ENCODE measurements at regions not wholly inside any gene's neighbourhood (a gene's known extent, or its start where the extent isn't known, plus 50 kb on each side); places are given as distances from the start of the nearest gene placed in this dataset.

- Mint-ChIP-seq H3K4me1 (no peaks in the 10 kb centered on the region), H3K27ac (ENCODE audit: unreplicated experiment) (no peak overlapping the region), H3K4me3 (no peak overlapping the region), H3K27me3 (ENCODE audit: low read depth) (no peaks in the 10 kb centered on the region), H3K9me3 (peaks cover 4% of the 10 kb centered on the region), H3K36me3 (ENCODE audit: low read depth) (no peaks in the 10 kb centered on the region)
- no peak for DNase-seq (ENCODE audit: low read depth, low spot score)
- no peak for TF ChIP-seq CTCF (conservative IDR thresholded peaks at IDR 0.05)
These were observed 71.1 kb upstream of the PDZRN3 start for GRCh38 chr3:73695841-73696240.

GRCh38 chr3:73694983-73695757 is 70.4 kb upstream of the PDZRN3 start:
- H3K4me3 Mint-ChIP-seq = no peak overlapping the region
- H3K4me1 Mint-ChIP-seq = no peaks in the 10 kb centered on the region
- no peak overlapping the region for H3K27ac Mint-ChIP-seq (ENCODE audit: unreplicated experiment)
- DNase-seq (ENCODE audit: low read depth, low spot score) = no peak
- no peak for TF ChIP-seq CTCF (conservative IDR thresholded peaks at IDR 0.05)
- no peaks in the 10 kb centered on the region for H3K36me3 Mint-ChIP-seq (ENCODE audit: low read depth)
- no peaks in the 10 kb centered on the region for H3K27me3 Mint-ChIP-seq (ENCODE audit: low read depth)
- peaks cover 4% of the 10 kb centered on the region for H3K9me3 Mint-ChIP-seq

- Mint-ChIP-seq H3K4me3 (no peak overlapping the region), H3K36me3 (ENCODE audit: low read depth) (no peaks in the 10 kb centered on the region), H3K9me3 (peaks cover 3% of the 10 kb centered on the region), H3K4me1 (peaks cover 18% of the 10 kb centered on the region), H3K27me3 (ENCODE audit: low read depth) (no peaks in the 10 kb centered on the region), H3K27ac (ENCODE audit: unreplicated experiment) (no peak overlapping the region)
- no peak for DNase-seq (ENCODE audit: low read depth, low spot score)
- TF ChIP-seq CTCF (conservative IDR thresholded peaks at IDR 0.05) = no peak
These were observed 62.6 kb upstream of the PDZRN3 start for GRCh38 chr3:73687106-73688004.

- no peaks in the 10 kb centered on the region for H3K27me3 Mint-ChIP-seq (ENCODE audit: low read depth)
- DNase-seq (ENCODE audit: low read depth, low spot score) = no peak
- H3K36me3 Mint-ChIP-seq (ENCODE audit: low read depth) = no peaks in the 10 kb centered on the region
- peaks cover 3% of the 10 kb centered on the region for H3K9me3 Mint-ChIP-seq
- H3K4me1 Mint-ChIP-seq = peaks cover 18% of the 10 kb centered on the region
- H3K27ac Mint-ChIP-seq (ENCODE audit: unreplicated experiment) = no peak overlapping the region
- TF ChIP-seq CTCF (conservative IDR thresholded peaks at IDR 0.05) = no peak
- H3K4me3 Mint-ChIP-seq = no peak overlapping the region
These were observed 60.3 kb upstream of the PDZRN3 start for GRCh38 chr3:73685061-73685460.

GRCh38 chr3:73683706-73684105 is 59.0 kb upstream of the PDZRN3 start:
- no peak for TF ChIP-seq CTCF (conservative IDR thresholded peaks at IDR 0.05)
- Mint-ChIP-seq H3K27ac (ENCODE audit: unreplicated experiment) (peak overlapping the region; percentile 79), H3K4me3 (no peak overlapping the region), H3K4me1 (peaks cover 18% of the 10 kb centered on the region), H3K36me3 (ENCODE audit: low read depth) (no peaks in the 10 kb centered on the region), H3K27me3 (ENCODE audit: low read depth) (no peaks in the 10 kb centered on the region), H3K9me3 (peaks cover 3% of the 10 kb centered on the region)
- DNase-seq (ENCODE audit: low read depth, low spot score) = no peak
